Ectodermal cell (in vitro differentiated cells): ENCODE measurements at regions not wholly inside any gene's neighbourhood (a gene's known extent, or its start where the extent isn't known, plus 50 kb on each side); places are given as distances from the start of the nearest gene placed in this dataset.

ENCODE experiments used
- H3K27ac ChIP-seq: 2 replicates; pipeline ENCODE4 v1.7.0; 2013; ENCODE audit warnings: mild to moderate bottlenecking, low read depth, low read length; ENCODE audit not compliant: insufficient read depth, poor library complexity, severe bottlenecking
- H3K27me3 ChIP-seq: 2 replicates; pipeline ENCODE4 v1.7.0; 2013; ENCODE audit warnings: mild to moderate bottlenecking, low read length; ENCODE audit not compliant: insufficient read depth, control insufficient read depth, poor library complexity, severe bottlenecking
- H3K36me3 ChIP-seq: one replicate; pipeline ENCODE4 v1.7.0; 2013; ENCODE audit warnings: low read length; ENCODE audit not compliant: control insufficient read depth, insufficient read depth
- H3K4me1 ChIP-seq: one replicate; pipeline ENCODE4 v1.7.0; 2013; ENCODE audit warnings: low read length; ENCODE audit not compliant: control insufficient read depth, insufficient read depth
- H3K4me3 ChIP-seq: 2 replicates; pipeline ENCODE4 v1.7.0; 2013; ENCODE audit warnings: low read depth, low read length, control low read depth; ENCODE audit not compliant: insufficient read depth
- H3K9me3 ChIP-seq: 2 replicates; pipeline ENCODE4 v1.7.0; 2013; ENCODE audit warnings: mild to moderate bottlenecking, low read length, moderate library complexity; ENCODE audit not compliant: control insufficient read depth
- WGBS, 2 experiments: methylation state at CpG; one replicate each; pipeline ENCODE4 v1.1.7; 2013; ENCODE audit warnings: missing lambda C conversion rate in 2 of 2; 5-methylcytosine and 5-hydroxymethylcytosine counted together

DNA sequence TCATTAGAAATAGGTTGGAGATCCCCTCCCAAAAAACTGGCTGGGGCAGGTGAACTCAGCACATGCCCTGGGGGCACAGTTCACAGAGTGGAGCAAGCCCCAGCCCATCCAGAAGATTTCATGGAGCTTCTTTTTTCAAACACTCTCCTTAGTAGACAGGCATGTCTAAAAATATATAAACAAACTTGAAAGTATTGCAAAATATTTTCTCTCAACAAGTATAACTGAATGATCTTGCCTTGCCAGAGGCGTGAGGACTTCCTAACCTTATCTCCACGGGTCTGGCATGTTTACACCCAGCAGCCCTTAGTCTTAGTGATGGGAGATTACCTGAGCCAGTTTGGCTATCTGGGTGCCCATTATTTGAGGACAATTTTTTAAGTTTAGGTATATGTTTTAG lies 107.1 kb downstream of the QRSL1 start:
- H3K27me3 ChIP-seq: no peaks in the 10 kb centered on the region
- 92 to 97% methylated on average over 2 of the region's 2 CpGs for WGBS, 2 experiments
- no peak overlapping the region for H3K4me3 ChIP-seq

GRCh38 chr6:106735828-106736227 lies 106.5 kb downstream of the QRSL1 start:
- Histone ChIP-seq H3K4me1 (no peaks in the 10 kb centered on the region), H3K27ac (no peak overlapping the region), H3K9me3 (no peaks in the 10 kb centered on the region), H3K36me3 (no peaks in the 10 kb centered on the region), H3K27me3 (no peaks in the 10 kb centered on the region), H3K4me3 (no peak overlapping the region)

More for the DNA sequence above, 107.1 kb downstream of the QRSL1 start:
- Histone ChIP-seq H3K4me1 (no peaks in the 10 kb centered on the region), H3K36me3 (no peaks in the 10 kb centered on the region), H3K9me3 (no peaks in the 10 kb centered on the region), H3K27ac (no peak overlapping the region)

- 65 to 75% methylated on average over 2 to 3 of the region's 3 CpGs for WGBS, 2 experiments
- H3K36me3 ChIP-seq: no peaks in the 10 kb centered on the region
These were observed 105.8 kb downstream of the QRSL1 start for GRCh38 chr6:106735136-106735633.

GRCh38 chr6:106733386-106733785 lies 104.0 kb downstream of the QRSL1 start:
- no peaks in the 10 kb centered on the region for H3K27me3 ChIP-seq
- no peak overlapping the region for H3K27ac ChIP-seq
- no peak overlapping the region for H3K4me3 ChIP-seq
- no peaks in the 10 kb centered on the region for H3K4me1 ChIP-seq
- H3K9me3 ChIP-seq: no peaks in the 10 kb centered on the region
- no peaks in the 10 kb centered on the region for H3K36me3 ChIP-seq
- 95% methylated on average over 2 of the region's 2 CpGs for WGBS, 2 experiments

More at GRCh38 chr6:106735136-106735633, 105.8 kb downstream of the QRSL1 start:
- Histone ChIP-seq H3K4me3 (no peak overlapping the region), H3K27me3 (no peaks in the 10 kb centered on the region), H3K4me1 (no peaks in the 10 kb centered on the region), H3K27ac (no peak overlapping the region), H3K9me3 (no peaks in the 10 kb centered on the region)

DNA sequence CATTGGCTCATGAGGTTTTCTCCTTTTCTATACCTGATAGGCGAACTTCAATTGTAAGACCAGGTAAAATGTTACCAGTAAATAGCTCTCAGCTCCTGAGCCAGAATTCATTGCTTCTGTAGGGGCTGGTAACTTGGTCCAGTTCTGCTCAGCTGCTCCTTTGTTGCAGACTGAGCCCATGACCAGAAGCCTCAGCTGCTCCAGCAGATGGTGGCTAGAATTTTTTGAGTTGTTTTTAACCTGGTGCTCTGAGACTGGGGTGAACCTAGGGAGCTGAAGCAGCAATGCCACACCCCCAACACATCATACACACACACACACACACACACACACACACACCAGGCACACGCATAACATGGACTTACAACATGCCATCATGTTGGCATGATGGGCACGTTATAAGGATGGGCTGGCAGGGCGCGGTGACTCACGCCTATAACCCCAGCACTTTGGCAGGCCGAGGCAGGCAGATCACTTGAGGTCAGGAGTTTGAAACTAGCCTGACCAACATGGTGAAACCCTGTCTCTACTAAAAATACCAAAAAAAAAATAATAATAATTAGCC lies 103.1 kb downstream of the QRSL1 start:
- Histone ChIP-seq H3K9me3 (no peaks in the 10 kb centered on the region), H3K4me1 (no peaks in the 10 kb centered on the region), H3K27me3 (no peaks in the 10 kb centered on the region), H3K27ac (no peak overlapping the region), H3K4me3 (no peak overlapping the region), H3K36me3 (no peaks in the 10 kb centered on the region)
- WGBS, 2 experiments: 93 to 96% methylated on average over 7 of the region's 7 CpGs

- H3K4me3 ChIP-seq: no peak overlapping the region
- WGBS, 2 experiments: 95 to 100% methylated on average over 1 of the region's 1 CpG
- H3K36me3 ChIP-seq: no peaks in the 10 kb centered on the region
- no peaks in the 10 kb centered on the region for H3K4me1 ChIP-seq
- no peak overlapping the region for H3K27ac ChIP-seq
- no peaks in the 10 kb centered on the region for H3K27me3 ChIP-seq
- no peaks in the 10 kb centered on the region for H3K9me3 ChIP-seq
These were observed 102.4 kb downstream of the QRSL1 start for GRCh38 chr6:106731843-106732160.

GRCh38 chr6:106731144-106731842 lies 101.9 kb downstream of the QRSL1 start:
- Histone ChIP-seq H3K4me1 (no peaks in the 10 kb centered on the region), H3K27me3 (no peaks in the 10 kb centered on the region), H3K36me3 (no peaks in the 10 kb centered on the region), H3K4me3 (no peak overlapping the region), H3K27ac (no peak overlapping the region), H3K9me3 (no peaks in the 10 kb centered on the region)
- WGBS, 2 experiments: 88 to 92% methylated on average over 6 of the region's 6 CpGs

- 91% methylated on average over 5 to 6 of the region's 6 CpGs for WGBS, 2 experiments
- no peaks in the 10 kb centered on the region for H3K27me3 ChIP-seq
- H3K9me3 ChIP-seq: no peaks in the 10 kb centered on the region
- no peaks in the 10 kb centered on the region for H3K36me3 ChIP-seq
- H3K4me3 ChIP-seq: no peak overlapping the region
- no peaks in the 10 kb centered on the region for H3K4me1 ChIP-seq
- H3K27ac ChIP-seq: no peak overlapping the region
These were observed 101.3 kb downstream of the QRSL1 start for GRCh38 chr6:106730718-106731117.

DNA sequence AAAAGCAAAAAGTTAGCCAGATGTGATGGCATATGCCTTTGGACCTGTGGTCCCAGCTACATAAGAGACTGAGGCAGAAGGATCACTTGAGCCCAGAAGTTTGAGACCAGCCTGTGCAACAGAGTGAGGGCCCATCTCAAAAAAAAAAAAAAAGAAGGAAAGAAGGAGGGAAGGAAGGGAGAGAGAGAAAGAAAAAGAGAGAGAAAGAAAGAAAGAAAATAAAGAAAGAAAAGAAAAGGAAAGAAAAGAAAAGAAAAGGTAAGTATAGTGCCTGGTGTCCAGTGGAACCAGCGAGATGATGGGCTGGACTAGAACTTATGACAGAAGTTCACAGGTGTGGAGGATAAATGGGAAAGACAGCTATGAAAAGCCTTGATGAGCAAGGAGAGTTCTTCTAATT lies 100.9 kb downstream of the QRSL1 start:
- no peaks in the 10 kb centered on the region for H3K27me3 ChIP-seq
- no peaks in the 10 kb centered on the region for H3K36me3 ChIP-seq
- no peaks in the 10 kb centered on the region for H3K4me1 ChIP-seq
- 94% methylated on average over 1 of the region's 1 CpG for WGBS, 2 experiments
- no peak overlapping the region for H3K4me3 ChIP-seq
- no peaks in the 10 kb centered on the region for H3K9me3 ChIP-seq
- H3K27ac ChIP-seq: no peak overlapping the region

DNA sequence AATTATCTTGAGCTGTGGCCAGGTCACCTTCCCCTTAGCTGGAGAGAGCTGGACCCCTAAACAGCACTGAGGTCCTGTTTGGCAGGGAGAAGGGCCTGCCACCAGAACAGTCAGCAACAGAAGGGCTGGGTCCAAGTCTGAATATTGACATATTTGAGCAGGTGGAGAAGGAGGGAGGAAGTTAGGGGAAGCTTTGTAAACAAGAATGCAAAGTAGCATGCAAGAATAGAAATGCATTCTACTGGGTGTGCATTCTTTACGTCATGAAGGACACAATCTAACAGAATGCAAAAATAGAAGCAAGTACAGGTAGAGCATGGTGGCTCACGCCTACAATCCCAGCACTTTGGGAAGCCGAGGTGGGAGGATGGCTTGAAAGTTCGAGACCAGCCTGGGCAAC lies 100.5 kb downstream of the QRSL1 start:
- no peaks in the 10 kb centered on the region for H3K4me1 ChIP-seq
- H3K36me3 ChIP-seq: no peaks in the 10 kb centered on the region
- no peaks in the 10 kb centered on the region for H3K27me3 ChIP-seq
- no peak overlapping the region for H3K27ac ChIP-seq
- H3K4me3 ChIP-seq: no peak overlapping the region
- no peaks in the 10 kb centered on the region for H3K9me3 ChIP-seq
- WGBS, 2 experiments: 81 to 87% methylated on average over 4 of the region's 4 CpGs
